ENCODE measurements at regions not wholly inside any gene's neighbourhood (a gene's known extent, or its start where the extent isn't known, plus 50 kb on each side); places are given as distances from the start of the nearest gene placed in this dataset.
"Not testable (repeated sequence)": the region's sequence is repeated elsewhere in the genome, so short reads cannot be mapped to it uniquely, and the experiment has no call there.

DNA sequence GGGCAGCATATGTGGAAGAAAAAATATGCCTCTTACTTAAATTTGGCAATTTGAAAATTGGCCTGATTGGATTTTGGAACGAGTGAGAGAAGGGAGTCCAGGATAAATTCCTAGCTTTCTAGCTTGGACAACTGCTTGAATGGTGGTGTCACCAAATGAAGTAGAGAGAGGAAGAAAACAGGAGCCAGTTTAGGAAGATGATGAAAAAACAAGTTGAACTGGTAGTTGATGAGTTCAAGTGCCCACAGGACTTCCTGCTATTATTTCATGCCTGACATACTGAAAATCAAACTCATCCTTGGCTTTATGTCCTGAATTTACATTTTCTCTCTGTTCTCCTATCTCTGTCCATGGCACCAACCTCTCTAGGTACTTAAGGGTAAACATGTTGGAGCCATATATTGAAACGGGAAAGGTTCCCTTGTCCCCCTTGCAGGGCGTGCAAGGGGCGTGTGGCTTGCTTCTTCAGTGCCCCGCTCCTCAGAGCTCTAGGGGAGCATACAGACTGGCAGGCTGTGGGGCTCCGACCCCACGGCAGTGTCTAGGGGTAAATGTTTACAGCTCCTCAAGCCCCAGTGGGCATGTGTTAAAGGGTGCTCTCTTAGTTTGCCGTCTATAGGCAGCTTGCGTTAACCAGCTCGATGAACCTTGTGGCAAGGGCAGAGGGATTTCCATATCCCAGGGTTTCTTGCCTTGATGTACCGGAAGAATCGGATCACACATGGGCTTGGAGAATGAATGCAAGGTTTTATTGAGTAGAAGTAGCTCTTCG, 250.7 kb upstream of the PGRMC2 start:
- peaks cover 13% of the 10 kb centered on the region for H3K9me3 Mint-ChIP-seq (ENCODE audit: unreplicated experiment)
- POLR2A ChIA-PET, result no interaction called here
- no peak for DNase-seq
- H3K27ac Mint-ChIP-seq (ENCODE audit: unreplicated experiment), result no peak overlapping the region
- Histone ChIP-seq H3K9me3 (no peaks in the 10 kb centered on the region), H3K27me3 (replicated peaks; ENCODE audit: control insufficient read depth, insufficient read depth, low read length) (no peaks in the 10 kb centered on the region), H3K4me3 (ENCODE audit: low read depth, low read length) (no peak overlapping the region), H3K36me3 (ENCODE audit: control insufficient read depth, insufficient read depth, low read length) (no peaks in the 10 kb centered on the region), H3K4me1 (no peaks in the 10 kb centered on the region)
- TF ChIP-seq, protein P1, sequence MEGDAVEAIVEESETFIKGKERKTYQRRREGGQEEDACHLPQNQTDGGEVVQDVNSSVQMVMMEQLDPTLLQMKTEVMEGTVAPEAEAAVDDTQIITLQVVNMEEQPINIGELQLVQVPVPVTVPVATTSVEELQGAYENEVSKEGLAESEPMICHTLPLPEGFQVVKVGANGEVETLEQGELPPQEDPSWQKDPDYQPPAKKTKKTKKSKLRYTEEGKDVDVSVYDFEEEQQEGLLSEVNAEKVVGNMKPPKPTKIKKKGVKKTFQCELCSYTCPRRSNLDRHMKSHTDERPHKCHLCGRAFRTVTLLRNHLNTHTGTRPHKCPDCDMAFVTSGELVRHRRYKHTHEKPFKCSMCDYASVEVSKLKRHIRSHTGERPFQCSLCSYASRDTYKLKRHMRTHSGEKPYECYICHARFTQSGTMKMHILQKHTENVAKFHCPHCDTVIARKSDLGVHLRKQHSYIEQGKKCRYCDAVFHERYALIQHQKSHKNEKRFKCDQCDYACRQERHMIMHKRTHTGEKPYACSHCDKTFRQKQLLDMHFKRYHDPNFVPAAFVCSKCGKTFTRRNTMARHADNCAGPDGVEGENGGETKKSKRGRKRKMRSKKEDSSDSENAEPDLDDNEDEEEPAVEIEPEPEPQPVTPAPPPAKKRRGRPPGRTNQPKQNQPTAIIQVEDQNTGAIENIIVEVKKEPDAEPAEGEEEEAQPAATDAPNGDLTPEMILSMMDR (IDR thresholded peaks at IDR 0.05; ENCODE audit: insufficient read depth in 1 of 2, low read depth in 1 of 2, low read length in 1 of 2, severe bottlenecking in 1 of 2, unreplicated experiment in 1 of 2), result no peak
- peaks cover 18% of the 10 kb centered on the region for H3K4me1 Mint-ChIP-seq (ENCODE audit: low read depth, unreplicated experiment)
- H3K4me3 Mint-ChIP-seq (ENCODE audit: unreplicated experiment), result no peak overlapping the region
- no peaks in the 10 kb centered on the region for H3K36me3 Mint-ChIP-seq (ENCODE audit: insufficient read depth, unreplicated experiment)
- H3K27me3 Mint-ChIP-seq (ENCODE audit: insufficient read depth, unreplicated experiment), result no peaks in the 10 kb centered on the region
- CTCF ChIA-PET, result no interaction called here
- no TSS peak for BruUV-seq (replicated peaks)
- intact Hi-C loops (cut with micrococcal nuclease; ENCODE audit: unreplicated experiment), result no loop called here

GRCh38 chr4:128536746-128537145, 249.1 kb upstream of the PGRMC2 start:
- Mint-ChIP-seq H3K36me3 (ENCODE audit: insufficient read depth, unreplicated experiment) (no peaks in the 10 kb centered on the region), H3K27ac (ENCODE audit: unreplicated experiment) (no peak overlapping the region), H3K9me3 (ENCODE audit: unreplicated experiment) (peaks cover 13% of the 10 kb centered on the region), H3K4me3 (ENCODE audit: unreplicated experiment) (no peak overlapping the region), H3K4me1 (ENCODE audit: low read depth, unreplicated experiment) (peaks cover 19% of the 10 kb centered on the region), H3K27me3 (ENCODE audit: insufficient read depth, unreplicated experiment) (no peaks in the 10 kb centered on the region)
- TF ChIP-seq, protein P1 (IDR thresholded peaks at IDR 0.05; ENCODE audit: insufficient read depth in 1 of 2, low read depth in 1 of 2, low read length in 1 of 2, severe bottlenecking in 1 of 2, unreplicated experiment in 1 of 2), result no peak
- intact Hi-C loops (cut with micrococcal nuclease; ENCODE audit: unreplicated experiment), result no loop called here
- no peak for DNase-seq
- H3K36me3 ChIP-seq (ENCODE audit: control insufficient read depth, insufficient read depth, low read length), result no peaks in the 10 kb centered on the region
- ChIA-PET CTCF (no interaction called here), POLR2A (no interaction called here)
- no TSS peak for BruUV-seq (replicated peaks)
- H3K4me1 ChIP-seq, result no peaks in the 10 kb centered on the region
- H3K27me3 ChIP-seq (replicated peaks; ENCODE audit: control insufficient read depth, insufficient read depth, low read length), result no peaks in the 10 kb centered on the region
- H3K4me3 ChIP-seq (ENCODE audit: low read depth, low read length), result no peak overlapping the region
- no peaks in the 10 kb centered on the region for H3K9me3 ChIP-seq

GRCh38 chr4:128535510-128535909, 247.9 kb upstream of the PGRMC2 start:
- H3K36me3 Mint-ChIP-seq (ENCODE audit: insufficient read depth, unreplicated experiment); CTCF ChIA-PET; intact Hi-C loops (cut with micrococcal nuclease; ENCODE audit: unreplicated experiment); H3K4me3 ChIP-seq (ENCODE audit: low read depth, low read length); H3K27me3 ChIP-seq (replicated peaks; ENCODE audit: control insufficient read depth, insufficient read depth, low read length); H3K4me1 ChIP-seq; H3K27ac Mint-ChIP-seq (ENCODE audit: unreplicated experiment); BruUV-seq (replicated peaks); H3K4me3 Mint-ChIP-seq (ENCODE audit: unreplicated experiment); DNase-seq; H3K27me3 Mint-ChIP-seq (ENCODE audit: insufficient read depth, unreplicated experiment); H3K36me3 ChIP-seq (ENCODE audit: control insufficient read depth, insufficient read depth, low read length); POLR2A ChIA-PET; H3K9me3 ChIP-seq: not testable (repeated sequence)
- Mint-ChIP-seq H3K4me1 (ENCODE audit: low read depth, unreplicated experiment) (peaks cover 26% of the 10 kb centered on the region), H3K9me3 (ENCODE audit: unreplicated experiment) (peaks cover 13% of the 10 kb centered on the region)

All from Caco-2 (cell line).